HS-5 (cell line): ENCODE measurements at regions not wholly inside any gene's neighbourhood (a gene's known extent, or its start where the extent isn't known, plus 50 kb on each side); places are given as distances from the start of the nearest gene placed in this dataset.
A peak's percentile ranks its signal among the peaks of the same experiment; 100 is the strongest.

Experiments used
- DNase-seq: peaks from one replicate; pipeline ENCODE4 v3.0.0-alpha.2; 2012; ENCODE audit warnings: low read depth

DNA sequence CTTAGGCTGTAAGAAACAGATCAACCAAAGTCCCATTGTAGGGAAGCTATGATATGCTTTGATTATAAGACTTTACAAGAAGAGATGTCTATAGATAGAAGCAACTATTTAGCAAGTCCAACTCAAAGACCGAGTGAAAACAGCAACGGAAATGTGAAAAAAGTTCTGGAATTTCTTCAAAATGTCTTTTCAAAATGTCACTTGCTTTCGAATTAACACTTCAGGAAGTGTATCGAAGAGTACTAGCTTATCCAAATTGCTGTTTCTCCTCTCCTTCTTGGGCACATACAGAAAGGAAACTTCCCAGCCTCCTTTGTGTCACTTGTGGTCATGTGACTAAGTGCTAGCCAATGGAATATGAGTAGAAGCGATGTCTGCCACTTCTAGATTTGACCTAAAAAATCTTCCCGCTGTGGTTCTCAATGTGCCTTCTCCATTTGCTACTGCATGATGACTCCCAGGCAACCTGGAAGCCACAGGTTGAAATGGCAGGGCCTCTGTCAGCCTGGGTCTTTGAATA lies 89.9 kb downstream of the TSEN15 start:
- DNase-seq = no peak

DNA sequence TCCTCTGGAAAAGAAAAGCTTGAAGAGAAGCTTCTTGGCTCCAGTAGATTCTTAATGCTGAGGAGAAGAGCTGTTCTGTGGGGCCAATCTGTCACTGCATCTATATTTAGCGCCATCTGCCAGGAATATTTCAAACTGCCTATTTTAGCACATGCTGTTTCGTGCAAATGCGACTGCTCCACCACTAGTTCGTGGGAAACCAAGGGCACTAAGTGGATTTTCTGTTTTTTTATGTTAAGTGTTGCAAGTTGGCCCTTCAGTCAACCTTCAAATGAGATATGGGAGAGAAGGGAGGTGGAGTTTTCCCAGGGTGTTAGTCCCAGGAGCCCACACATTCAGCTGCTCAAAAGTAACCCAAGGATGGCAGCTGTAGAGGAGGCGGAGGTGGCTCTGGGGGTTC lies 91.9 kb downstream of the TSEN15 start:
- DNase-seq = no peak

DNA sequence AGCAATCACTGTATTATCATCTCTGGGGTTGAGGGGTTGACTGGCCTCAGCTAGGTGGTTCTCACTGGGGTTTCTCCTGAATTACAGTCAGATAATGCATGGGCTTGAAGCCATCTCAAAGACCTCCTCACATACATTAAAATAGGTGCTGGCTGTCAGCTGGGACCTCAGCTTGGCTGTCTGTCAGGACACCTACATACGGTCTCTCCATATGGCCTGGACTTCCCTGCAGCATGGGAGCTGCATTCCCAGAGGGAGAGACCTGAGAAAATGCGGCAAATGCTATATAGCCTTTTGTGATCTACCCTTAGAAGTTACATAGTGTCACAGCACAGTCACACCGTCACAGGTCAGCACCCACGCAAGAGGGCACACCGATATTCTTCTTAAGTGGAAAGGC lies 93.6 kb downstream of the TSEN15 start:
- no peak for DNase-seq

DNA sequence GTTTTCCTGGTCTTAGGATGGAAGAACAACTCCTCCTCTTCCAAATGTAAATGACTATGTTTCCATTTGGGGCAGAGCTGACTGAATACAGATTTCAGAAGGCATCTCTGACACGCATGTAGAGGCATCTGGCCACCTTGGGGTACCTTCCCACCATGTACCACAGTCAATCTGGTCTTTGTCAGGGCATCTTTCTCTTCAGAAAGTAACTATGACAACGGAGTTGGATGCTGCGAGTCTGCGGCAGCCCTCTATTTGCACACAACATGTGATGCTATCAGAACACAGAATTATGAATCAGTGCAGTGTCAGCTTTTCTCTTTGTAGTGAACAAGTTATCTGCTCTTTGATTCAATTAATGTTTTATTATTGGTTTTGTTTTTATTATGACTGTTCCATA lies 94.7 kb downstream of the TSEN15 start:
- no peak for DNase-seq

DNA sequence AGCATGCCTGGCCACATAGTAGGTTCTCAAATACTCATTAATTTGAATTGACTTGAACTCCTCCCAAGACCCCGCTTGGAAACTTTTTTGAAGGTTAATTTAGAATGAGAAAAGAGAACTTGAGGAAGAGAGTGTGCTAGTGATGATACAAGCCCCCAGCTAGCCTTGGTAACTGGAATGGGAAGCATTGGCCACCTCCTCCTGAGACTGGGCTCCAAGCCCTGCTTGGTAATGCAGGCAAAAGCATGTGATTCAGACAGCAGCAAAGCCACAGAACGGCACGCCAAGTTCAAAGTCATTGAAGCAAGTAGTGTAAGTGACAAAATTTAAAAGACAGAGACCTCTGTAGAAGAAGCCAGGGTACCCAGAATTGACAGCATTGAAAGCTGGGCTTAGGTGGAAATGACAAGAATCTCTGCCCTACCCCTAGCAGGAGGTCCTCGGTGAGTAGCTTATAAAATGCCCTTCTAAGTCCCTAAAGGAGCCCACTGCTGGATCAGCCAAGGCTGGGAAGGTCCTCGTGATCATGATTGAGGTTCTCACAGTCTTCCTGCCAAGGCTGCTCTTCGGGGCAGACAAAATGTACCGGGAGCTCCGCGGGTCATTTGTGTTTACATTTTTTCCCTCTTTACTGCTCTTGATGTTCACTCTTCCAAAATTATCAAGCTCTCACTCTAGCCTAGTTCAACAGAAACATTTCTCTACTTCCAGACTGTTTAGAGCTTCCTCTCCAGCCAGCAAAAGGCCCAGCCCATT lies 99.4 kb downstream of the TSEN15 start:
- no peak for DNase-seq

DNA sequence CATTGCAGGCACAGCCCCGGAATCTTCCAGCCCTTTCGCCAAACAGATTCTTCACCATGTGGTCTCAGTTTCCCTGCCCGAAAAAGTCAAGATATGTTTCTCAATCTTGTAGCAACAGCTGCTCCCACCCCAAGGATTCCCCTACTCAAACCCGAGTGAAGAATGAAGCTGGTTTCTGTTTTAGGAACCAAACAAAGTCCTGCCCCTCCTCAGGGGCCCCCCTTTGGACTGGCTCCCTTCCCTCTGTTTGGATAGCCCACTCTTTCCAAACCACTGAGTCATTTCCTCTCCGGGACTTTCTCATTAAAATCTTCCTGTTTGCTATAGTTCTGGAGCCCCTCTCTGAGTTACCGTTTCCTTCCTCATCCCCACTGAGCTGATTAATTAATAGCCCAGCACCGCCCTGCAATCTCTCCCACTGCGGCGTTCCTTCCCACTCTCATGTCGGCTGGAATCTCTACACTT lies 100.9 kb downstream of the TSEN15 start:
- no peak for DNase-seq

DNA sequence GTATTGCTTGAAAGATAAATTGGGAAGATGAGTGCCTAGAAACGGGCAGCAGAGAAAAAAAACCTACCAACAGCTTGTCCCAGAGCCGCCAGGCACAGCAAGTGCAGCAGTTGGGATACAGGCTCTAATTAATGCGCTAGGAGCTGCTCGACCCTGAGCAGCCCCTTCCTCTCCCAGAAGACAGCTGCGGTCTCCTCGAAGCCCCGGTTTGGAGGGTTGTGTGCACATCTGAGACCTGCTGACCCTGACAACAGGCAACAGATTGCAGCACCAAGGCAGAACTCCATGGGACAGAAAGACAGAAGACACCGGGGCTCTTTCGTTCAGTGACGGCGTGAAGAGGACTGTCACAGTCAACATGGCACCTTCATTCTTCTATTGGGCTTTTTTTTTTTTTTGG lies 101.4 kb downstream of the TSEN15 start:
- DNase-seq = no peak

DNA sequence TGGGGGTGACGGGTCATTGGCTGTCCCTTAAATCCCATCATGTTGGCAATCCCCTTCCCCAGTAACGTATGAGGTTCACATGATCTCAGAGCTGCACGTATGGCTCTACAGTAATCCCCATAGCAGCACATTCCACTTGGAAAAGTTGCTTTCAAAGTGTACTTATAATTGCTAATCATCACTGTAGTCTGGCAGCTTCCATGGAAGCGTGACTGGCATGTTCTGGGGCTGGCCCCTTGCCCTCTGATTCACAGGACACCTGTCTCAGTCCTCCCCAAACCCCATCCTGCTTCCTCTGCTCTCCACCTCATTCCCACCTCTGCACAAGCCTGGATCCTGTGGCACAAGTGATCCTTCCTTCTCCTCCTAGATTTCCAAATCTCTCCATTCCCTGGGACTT lies 102.2 kb downstream of the TSEN15 start:
- no peak for DNase-seq

DNA sequence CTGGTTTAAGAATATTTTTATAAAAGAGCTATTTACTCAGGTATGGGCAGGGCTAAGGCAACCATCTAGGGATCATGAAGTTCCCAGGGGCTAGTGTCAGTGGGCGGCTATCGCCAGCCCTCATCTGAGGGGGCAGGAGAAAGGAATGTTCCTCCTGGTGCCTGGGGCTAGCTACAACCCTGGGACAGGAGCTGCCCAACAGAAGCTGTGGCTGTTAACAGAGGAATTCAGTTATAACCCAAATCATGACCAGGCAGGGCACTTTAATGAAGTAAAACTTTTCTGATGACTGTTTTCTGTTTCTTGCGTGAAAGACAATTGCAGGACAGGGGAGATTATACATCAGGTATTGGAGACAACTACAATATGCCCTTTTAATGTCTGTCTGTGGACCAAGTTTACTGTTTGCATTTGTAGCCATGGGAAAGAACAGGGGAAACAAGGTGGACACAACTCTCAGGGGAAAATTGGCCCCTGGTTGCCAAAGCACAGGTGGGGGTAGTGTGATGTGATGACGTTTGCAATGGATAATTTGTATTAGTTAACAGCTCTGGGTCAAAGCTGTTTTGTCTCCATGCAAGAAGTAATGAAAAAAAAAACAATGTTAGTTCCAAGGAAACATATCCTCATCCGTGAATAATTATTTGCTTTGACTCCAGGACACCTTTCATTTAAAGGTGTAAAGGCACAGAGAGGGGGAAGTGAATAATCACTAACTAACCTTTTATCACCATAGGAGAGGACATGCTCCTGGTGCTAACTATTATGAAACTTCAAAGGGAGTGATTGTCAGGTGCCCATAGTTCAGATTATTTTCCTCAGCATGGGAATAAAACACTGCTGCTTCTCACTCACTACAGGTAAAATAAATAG lies 105.2 kb downstream of the TSEN15 start:
- no peak for DNase-seq

DNA sequence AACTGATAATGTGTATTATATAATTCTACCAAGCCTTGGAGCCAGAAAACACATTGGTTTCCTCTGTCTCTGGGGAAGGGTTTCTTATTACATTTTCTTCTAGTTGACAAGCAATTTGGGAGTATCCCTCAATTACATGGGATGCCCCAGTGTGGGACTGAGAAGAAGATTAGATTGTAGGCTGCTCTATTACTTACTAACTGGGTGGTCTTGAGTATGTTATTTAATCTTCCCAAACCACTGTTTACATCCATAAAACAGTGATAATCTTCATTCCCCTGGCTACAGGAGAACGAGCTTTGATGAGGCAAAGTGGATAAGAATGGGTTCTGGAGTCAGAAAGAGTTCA lies 105.8 kb downstream of the TSEN15 start:
- no peak for DNase-seq

DNA sequence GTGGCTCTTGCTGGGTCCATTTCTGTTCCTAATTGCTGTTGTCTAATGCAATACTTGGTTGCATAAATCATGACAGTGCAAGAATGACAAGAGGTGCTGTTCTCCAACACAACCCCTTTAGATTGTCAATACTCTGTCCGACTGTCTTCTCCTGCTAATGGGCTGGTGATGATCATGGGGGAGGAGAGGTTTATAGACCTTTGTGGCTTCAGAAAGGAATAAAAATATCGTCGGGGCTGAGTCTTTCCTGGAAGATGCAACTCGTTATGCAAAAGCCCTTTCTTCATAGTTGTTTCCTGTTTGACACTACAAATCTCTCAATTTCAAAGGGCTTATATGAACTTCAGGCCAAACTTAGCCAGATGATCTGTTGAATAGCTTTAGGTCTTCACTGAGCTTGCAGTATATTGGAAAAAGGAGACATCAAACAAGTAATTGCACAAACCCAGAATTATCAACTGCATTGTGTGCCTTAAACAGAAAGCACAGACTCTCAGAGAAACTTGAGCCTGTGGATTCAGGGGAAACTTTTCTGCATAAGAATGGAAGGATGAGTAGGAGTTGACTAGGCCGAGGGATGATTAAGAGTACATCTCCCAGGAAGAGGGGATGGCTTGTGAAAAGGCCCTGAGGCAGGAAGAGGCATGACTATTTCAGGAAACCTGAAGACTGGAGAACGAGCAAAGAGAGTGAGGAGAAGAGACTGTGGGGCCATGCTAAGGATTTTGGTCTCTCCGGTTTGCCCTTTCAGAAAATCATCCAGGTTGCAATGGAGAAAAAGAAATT lies 107.6 kb downstream of the TSEN15 start:
- no peak for DNase-seq

DNA sequence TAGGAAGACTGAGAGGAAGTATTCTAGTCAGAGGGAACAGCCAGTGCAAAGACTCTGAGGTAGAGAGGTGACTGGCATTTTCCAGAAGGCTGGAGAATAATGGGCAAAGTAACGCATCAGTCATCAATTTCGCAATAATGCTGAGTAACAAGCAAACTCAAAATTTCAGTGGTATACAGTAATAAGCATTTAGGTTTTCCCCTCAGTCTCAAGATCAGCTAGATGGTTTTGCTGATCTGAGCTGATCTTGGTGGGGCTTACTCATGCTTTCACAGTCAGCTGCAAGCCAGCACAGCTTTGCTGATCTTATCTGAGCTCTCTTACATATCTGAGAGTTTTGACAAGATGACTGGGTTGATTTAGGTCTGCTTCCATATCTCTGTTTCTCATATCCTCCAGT lies 108.7 kb downstream of the TSEN15 start:
- DNase-seq = peak; percentile 42

DNA sequence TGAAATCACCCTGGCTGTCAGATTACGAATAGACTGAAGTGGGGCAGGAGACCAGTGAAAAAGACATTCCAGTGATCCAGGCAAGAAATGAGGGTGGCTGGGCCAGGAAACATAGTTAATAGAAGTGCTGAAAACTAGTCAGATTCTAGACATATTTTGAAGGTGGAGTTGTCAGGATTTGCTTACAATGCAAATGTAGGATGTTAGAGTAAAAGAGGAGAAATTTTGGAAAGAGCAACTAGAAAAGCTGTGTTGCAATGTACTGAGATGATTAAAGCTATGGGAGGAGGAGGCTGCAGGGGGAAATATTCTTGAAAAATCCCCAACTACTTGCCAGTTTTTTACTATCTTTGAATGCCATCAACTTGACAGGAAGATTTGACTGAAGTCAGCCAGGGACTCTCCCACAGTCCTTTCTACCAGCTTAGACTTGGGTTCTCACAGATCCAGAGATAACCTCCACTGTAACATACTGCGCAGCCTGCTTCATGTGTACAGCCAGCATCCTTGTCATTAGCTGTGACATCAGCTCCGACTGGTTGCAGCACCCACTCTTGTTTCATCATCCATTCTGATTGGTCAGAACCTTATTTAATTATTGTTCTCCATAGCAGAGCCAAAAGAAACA lies 109.7 kb downstream of the TSEN15 start:
- no peak for DNase-seq

DNA sequence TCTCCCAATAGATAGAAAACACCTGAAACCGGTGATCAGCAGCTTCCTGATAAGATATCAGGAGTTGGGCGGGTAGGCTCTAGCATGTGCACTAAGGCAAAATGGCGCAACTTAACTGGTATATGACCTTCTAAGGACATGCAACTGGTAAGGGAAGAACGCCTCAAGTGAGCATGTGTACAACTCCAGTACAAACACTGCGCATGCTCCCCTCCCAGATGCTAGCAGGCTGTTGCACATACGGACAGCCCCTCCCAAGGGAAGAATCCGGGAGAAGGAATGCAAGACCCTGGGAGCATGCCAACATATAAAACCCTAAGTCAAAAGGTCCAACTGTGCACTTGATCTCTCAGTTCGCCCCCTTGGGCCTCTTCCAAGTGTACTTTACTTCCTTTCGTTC lies 110.8 kb downstream of the TSEN15 start:
- DNase-seq = no peak

DNA sequence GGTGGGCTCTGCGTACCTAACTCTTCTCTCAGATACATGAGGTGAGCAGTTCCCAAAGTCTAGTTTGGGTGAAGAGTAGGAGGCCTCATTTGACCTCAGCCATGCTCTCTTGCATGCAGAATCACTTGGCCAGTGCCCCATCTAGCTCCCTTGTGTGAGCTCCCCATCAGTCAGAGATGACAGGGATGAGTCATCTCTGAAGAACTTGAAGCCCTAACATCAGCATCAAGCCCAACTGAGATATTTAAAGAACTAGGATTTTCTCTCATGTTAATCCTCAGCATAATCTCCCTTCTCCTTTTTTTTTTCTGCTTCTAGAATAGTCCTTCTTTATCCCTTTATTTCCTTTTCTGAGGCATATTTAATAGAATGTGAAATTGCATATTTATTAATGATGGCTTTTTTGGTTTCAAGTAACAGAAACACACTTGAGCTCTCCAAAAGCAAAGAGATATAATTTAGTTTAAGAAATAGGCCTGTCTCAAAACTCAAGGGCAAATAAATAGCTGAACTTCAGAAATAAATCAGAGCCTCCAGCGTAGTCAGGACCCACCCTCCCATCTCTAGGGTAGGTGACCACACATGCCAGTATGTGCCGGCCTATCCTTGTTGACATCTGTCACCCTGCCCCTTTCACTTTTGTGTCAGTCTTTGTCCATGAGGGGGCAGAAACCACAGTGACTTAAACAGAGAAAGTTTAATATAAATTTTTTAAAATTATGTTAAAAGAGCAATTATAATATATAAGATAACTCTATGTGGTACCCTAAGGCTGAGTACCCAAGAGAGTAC lies 112.3 kb downstream of the TSEN15 start:
- DNase-seq = no peak

DNA sequence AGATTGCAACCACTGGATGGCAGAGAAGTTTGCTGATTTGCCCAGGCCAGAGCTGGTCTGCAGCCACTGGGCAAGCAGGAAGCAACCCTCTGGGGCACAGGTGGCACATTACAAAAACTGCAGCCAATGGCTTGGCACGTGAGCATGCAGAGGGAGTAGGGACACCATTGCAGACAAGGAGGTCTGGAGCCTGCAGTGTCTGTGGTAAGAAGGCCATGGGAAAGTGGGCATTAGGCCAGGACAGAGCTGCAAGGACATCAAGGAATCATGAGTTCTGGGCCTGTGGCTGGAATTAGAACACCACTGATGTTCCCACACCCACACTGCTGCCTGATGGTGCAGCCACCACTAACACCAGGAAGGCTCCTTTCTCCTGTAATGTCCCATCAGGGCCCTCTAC lies 113.0 kb downstream of the TSEN15 start:
- no peak for DNase-seq

DNA sequence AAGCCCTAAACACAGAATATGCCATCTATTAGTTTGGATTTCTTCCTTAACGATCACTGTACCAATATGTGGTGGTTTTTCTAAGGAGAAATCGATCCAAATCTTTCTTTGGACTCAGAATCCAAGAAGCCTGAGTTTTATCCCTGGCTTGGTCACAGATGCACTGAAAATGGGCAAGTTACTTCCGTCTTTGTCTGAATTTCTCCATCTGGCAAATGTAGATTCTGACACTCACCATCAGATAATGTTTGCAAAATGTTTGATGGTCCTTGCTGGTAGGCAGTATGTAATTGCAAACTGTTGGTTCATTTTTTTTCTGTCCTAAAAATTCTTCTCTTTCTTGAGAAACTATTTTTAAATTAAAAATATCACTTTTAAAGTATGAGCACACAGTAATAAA lies 115.0 kb downstream of the TSEN15 start:
- no peak for DNase-seq

DNA sequence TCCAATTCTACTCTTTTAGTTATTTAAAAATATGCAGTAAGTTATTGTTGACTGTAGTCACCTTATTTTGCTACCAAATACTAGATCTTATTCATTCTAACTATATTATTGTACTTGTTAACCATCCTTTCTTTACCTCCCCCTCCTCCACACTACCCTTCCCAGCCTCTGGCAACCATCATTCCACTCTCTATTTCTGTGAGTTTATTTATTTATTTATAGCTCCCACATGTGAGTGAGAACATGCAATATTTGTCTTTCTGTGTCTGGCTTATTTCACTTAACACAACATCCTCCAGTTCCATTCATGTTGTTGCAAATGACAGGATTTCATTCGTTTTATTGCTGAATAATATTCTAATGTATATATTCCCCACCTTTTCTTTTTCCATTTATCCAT lies 115.8 kb downstream of the TSEN15 start:
- DNase-seq = no peak

DNA sequence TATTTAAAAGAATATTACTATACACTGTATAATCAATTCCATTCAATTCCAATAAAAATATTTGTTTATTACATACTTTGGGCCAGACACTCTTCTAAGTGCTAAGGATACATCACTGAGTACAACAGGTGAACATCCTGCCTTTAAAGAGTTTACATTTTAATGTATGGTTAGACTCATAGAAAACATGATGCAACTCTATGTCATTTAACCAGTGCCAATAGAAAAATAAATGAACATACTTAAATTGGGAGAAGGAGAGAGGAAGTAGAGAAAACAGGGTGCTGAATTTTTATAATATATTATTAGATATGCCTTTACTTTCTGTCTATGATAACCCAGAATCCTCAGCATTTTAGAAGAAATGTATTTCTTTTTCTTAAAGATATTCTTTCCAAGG lies 119.2 kb downstream of the TSEN15 start:
- no peak for DNase-seq

DNA sequence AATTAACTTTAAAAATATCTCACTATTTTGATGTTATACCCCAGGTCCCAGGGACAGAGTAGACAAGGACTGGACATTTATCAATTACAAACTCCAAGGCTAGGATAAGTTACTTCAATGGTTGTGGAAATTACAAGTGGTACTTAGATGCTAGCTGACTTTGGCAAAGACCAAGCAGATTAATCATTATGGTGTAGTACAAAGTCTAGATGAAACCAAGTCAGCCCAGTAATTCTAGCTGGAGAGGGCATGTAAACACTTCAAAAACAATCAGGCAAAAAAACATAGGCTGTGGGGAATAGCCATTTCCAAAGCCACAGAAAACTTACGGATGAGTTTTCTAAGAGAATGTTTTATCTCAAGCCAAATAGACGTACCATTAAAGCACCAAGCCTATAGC lies 124.5 kb downstream of the TSEN15 start:
- no peak for DNase-seq

DNA sequence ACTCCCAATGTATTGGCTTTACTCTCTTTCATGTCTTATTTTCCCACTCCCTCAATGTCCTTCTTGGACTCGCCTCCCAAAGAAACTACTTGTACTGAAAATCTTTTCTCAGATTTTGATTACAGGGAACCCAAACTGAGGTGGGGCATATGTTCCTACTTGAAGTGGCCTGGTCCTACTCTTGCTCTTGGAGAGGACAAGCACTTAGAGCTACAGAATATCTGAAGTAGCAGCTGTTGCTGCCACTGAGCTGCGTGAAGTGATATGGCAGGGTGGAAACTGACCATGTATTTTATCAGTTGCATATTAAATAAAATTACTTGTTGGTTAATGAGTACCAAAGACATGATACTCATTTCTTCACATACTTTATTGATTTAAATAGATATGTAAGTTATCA lies 129.5 kb downstream of the TSEN15 start:
- DNase-seq = no peak
